UCSD-AML1 (cell line): ENCODE measurements at regions not wholly inside any gene's neighbourhood (a gene's known extent, or its start where the extent isn't known, plus 50 kb on each side); places are given as distances from the start of the nearest gene placed in this dataset.
A peak's percentile ranks its signal among the peaks of the same experiment; 100 is the strongest.
"Not testable (repeated sequence)": the region's sequence is repeated elsewhere in the genome, so short reads cannot be mapped to it uniquely, and the experiment has no call there.

Experiments used
- DNase-seq: peaks from one replicate; lab custom pipeline; 2025; ENCODE audit not compliant: unreplicated experiment; lab: John Stamatoyannopoulos, UW

GRCh38 chr5:57002959-57003485 is 51.1 kb upstream of the MIER3 start:
- DNase-seq, result no peak

DNA sequence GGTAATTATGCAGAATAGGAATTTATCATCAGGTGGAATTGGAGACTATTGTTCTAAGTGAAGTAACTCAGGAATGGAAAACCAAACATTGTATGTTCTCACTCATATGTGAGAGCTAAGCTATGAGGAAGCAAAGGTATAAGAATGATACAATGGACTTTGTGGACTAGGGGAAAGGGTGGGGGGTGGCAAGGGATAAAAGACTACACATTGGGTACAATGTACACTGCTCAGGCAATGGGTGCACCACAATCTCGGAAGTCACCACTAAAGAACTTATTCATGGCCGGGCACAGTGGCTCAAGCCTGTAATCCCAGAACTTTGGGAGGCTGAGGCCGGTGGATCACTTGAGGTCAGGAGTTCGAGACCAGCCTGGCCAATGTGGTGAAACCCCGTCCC is 51.6 kb upstream of the MIER3 start:
- not testable (repeated sequence) for DNase-seq

DNA sequence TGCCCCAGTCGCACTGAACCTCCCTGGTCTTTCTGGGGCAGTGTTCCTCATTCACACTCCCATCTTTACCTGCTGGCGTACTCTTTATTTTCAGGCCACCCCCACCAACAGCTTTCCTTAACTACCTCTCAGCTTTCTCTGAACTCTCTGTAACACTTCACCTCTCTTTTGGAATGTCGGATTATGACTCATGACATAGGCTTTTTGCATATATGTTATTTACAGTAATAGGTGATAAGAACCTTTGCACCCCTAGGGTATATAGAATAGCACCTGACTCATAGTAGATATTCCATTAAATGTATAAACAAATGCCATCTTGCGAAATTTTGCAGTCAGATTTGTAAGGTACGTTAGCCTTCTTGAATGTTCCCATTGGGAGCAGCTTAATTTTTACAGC is 52.9 kb upstream of the MIER3 start:
- DNase-seq, result no peak

DNA sequence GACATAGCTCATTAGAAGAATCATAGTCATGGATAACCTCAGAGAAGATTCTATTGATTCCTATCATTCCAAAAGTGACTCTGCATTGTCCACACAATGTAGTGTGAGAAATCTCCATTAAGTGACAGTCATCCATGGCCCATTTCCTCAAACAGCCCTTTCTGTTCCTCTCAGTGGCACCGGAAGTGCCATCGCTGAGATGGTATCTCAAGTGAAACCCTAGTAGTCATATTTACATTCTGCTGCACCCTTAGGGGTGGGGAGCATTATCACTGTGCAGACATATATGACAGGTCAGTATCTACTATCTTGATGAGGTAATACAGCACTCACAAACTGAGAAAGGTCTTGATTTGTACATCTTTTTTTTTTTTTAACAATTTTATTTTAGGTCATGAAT is 55.4 kb upstream of the MIER3 start:
- DNase-seq, result no peak

DNA sequence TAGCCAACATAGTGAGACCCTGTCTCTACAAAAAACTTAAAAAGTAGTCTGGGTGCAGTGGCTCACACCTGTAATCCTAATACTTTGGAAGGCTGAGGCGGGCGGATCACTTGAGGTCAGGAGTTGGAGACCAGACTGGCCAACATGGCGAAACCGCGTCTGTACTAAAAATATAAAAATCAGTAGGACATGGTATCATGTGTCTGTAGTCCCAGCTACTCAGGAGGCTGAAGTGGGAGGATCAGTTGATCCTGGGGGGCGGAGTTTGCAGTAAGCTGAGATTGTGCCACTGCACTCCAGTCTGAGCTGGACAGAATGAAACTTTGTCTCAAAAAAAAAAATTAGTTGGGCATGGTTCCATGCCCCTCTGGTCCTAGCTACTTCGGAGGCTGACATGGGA is 57.9 kb upstream of the MIER3 start:
- DNase-seq, result no peak

GRCh38 chr5:57010786-57011185 is 58.9 kb upstream of the MIER3 start:
- no peak for DNase-seq

- no peak for DNase-seq
Observed at GRCh38 chr5:57012511-57012910, 60.6 kb upstream of the MIER3 start.

- DNase-seq, result no peak
Observed at GRCh38 chr5:57025961-57026360, 74.0 kb upstream of the MIER3 start.

DNA sequence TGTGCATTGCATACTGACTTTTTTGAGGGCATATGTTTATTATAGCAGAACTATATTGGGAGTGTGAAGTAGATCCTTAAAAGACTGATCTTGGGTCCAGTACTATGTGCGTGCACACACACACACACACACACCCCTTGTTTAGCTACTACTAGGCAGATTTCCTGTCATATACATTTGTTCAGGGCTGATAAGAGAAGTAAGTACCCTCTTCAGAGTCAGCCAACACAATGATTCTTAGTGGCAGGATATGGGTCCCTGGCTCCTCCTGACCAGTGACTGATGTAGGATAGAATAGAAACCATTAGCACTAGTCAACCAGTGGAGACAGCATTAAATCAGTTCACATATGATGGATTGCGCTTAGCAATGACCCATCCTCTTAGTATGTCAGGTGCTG is 76.2 kb upstream of the MIER3 start:
- peak; percentile 27 for DNase-seq

DNA sequence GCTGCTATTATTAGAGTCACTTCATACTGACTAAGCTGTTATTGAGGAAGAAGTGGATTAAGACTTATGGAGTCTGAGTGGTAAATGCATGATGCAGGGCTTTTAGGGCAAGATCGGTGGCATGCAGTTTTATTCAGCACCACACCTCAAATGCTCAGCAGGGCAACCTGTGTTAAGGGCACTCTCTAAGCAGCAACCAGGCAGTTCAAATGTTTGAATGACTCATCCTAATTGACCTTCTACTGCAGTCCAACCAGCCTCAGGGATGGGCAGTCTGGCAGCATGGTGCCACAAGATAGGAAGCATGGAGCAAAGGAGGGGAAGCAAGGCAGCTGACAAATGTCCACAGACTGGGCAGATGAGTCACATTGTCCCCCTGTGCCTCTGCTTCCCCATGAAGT is 80.2 kb upstream of the MIER3 start:
- no peak for DNase-seq

GRCh38 chr5:57033103-57033502 is 81.2 kb upstream of the MIER3 start:
- DNase-seq, result no peak

- no peak for DNase-seq
Observed at GRCh38 chr5:57033503-57033902, 81.6 kb upstream of the MIER3 start.

DNA sequence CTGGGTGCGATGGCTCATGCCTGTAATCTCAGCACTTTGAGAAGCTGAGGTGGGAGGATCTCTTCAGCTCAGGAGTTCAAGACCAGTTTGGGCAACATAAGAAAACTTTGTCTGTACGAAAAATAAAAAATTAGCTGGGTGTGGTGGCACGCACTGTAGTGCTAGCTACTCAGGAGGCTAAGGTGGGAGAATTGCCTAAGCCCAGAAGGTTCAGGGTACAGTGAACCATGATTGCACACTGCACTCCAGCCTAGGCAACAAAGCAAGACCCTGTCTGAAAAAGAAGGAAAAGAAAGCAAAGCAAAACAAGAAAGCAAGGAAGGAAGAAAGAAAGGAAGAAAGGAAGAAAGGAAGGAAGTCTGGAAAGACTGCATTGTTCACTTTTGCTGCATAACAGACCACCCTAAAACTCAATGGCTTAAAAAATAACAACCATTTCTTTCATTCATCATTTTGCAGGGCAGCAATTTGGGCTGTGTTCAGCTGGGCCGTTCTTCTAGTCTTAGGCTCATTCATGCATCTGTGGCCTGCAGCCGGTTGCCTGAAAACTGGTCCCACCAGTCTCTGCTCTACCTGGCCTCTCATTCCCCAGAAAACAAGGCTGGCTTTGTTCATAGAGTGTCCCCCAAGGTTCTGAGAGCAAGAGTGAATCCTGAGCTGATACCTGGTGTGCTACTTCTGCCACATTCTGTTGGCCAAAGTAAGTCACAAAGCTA is 82.4 kb upstream of the MIER3 start:
- DNase-seq, result no peak

DNA sequence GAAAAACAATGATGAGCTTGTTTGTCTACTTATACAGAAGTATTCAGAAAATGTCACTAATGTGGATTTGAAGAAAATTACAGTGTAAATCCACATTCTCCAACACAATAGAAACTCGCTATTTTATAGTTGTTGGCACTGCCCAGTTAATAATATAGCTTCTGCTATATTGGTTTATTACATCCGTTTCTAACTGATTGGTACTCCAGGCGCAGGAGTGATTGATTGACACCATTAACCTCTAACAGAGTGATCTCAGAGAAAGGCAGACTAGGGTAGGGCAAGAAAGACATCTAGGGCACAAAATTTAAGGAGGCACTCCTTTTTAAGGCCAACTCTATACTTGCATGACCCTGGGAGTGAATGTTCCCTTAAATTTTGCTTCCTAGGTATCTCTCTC is 84.0 kb upstream of the MIER3 start:
- no peak for DNase-seq

DNA sequence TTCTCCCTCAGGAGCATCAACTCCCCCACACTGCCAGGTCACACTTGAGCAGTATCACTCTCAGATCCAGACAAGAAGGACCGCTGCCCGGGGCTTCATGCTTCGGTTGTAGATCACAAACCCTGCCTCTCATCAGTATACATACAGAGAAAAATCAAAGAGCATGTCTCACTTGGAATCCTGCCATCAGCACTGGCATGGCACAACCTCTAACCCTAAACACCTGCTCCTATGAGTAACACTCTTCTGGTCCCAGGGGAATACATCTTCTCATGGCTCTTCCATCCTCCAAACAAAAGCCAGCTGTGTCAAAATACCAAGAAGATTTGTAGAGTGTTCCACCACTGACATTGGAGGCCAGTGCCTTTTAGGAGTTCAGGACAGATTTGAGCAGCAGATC is 84.8 kb upstream of the MIER3 start:
- no peak for DNase-seq

DNA sequence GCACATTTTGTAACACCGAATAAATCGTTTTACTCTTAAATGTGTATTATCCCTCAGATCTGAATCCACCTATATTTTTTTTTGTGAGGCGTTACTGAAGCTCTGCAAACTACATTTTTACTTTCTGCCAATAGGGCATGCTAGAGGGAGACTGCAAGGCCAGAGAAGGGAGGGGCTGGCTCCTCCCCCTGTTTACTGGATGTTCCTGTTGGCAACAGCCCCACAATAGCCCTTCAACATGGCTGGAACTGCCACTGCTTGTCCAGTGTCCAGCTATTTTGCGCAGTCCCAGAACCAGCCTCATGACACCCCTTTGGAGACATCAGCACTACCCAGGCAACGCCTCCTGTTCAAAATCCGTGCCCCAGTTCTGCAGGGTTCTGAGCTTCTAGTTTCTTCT is 85.4 kb upstream of the MIER3 start:
- no peak for DNase-seq

GRCh38 chr5:57041570-57041969 is 89.6 kb upstream of the MIER3 start:
- DNase-seq, result no peak

GRCh38 chr5:57042524-57042931 is 90.6 kb upstream of the MIER3 start:
- DNase-seq, result no peak

DNA sequence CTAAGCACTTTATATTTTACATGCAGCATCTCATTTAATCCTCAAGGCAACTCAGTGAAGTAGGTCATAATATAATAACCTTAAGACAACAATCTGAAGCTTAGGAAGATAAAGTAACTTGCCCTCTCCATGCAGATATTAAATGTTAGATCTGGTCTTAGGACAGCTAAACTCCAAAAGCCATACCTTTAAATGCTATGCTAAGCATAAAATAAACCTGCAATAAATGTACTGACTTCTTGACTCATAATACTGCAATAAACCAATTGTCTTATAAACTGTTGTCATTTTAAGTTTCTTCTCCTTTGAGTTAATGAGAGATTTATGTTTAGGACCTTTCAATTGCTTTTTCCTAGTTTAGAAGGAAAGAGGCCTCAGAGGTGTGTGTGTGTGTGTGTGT is 102.2 kb upstream of the MIER3 start:
- DNase-seq, result no peak

DNA sequence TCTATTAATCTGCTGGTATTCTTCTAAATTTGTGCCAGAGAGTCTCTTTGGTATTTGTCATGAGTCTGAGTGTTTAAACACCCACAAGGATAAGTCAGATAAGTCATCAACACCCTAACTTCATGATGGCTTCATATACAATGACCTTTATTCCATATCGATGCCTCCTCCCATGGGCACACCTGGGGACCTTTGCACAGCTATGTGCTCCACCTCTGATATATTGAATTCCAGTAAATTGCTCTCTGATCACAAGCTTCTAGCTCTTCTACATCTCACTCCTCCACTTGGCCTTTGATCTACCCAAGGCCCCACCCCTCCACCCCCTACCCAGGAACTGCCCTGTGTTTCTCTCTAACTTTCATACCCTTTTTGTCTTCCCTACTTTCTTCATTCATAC is 102.7 kb upstream of the MIER3 start:
- DNase-seq, result no peak

DNA sequence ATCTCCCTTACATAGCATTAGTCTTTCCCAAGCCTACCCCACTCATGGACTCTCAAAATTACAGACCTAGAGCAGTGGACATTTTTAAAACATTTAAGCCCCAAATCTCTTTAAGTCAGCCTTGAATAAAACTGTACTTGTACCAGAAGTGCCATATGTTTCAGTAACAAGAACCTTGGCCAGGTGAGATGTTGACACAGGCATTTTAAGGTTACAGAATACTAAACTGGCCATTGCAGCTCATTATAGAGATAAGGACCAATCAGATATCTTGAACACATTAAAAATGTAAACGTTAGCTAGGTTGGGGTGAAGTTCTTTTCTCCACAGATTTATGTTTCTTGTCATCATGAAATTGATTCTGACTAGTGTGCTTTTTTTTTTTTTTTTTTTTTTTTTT is 103.8 kb upstream of the MIER3 start:
- DNase-seq, result no peak

GRCh38 chr5:57063773-57064172 is 110.1 kb upstream of the GPBP1 start:
- no peak for DNase-seq

DNA sequence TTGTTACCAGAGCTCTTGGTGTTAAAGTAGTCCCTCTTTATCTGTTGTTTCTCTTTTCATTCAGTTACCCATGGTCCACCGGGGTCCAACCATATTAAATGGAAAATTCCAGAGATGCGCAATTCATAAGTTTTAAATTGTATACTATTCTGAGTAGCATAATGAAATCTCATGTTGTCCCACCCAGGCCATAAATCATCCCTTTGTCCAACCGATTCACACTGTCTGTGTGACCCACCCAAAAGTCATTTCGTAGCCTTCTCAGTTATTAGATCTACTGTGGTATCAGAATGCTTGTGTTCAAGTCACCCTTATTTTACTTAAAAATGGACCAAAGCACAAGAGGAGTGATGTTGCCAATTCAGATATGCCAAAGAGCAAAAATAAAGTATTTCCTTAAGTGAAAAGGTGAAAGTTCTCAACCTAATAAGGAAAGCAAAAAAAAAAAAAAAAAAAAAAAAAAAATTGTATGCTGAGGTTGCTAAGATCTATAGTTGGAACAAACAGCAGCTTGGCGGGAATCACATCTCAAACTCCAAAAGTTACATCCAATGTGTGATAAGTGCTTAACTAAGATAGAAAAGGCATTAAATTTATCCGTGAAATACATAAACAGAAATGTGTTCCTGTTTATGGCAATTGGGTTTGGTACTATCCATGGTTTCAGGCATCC is 106.8 kb upstream of the GPBP1 start:
- DNase-seq, result no peak
